ENCODE measurements at regions not wholly inside any gene's neighbourhood (a gene's known extent, or its start where the extent isn't known, plus 50 kb on each side); places are given as distances from the start of the nearest gene placed in this dataset.

DNA sequence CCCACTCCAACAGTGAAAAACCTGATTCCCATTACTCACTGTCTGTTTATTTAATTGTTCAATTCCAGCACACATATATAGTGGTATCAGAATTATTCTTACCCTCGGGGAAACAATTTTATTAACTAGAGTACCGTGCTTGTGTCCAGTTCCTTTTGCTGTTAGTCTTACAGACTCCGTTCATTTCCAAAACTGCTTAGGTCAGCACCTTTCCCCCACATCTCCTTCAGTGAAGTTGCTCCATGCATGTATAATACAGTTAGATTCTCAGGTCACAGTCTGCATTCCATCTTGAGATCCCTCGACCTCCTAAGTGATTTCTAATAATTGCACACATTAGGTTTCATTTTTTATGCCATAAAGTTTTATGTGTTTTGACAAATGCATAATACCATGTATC lies 56.3 kb upstream of the ZNF521 start:
- Histone ChIP-seq H3K27ac (ENCODE audit: control insufficient read depth, insufficient read depth, low read length) (no peak overlapping the region), H3K4me1 (ENCODE audit: control insufficient read depth, extremely low read depth, insufficient read depth, low read length) (no peaks in the 10 kb centered on the region), H3K4me3 (ENCODE audit: control insufficient read depth in 2 of 3, extremely low read depth in 1 of 3, insufficient read depth in 2 of 3, low read depth in 1 of 3, low read length in 3 of 3) (no peak overlapping the region), H3K79me2 (ENCODE audit: control insufficient read depth, insufficient read depth, low read length) (no peaks in the 10 kb centered on the region), H3K9me1 (ENCODE audit: control insufficient read depth, extremely low read depth, insufficient read depth, low read length) (no peaks in the 10 kb centered on the region), H3K36me3 (ENCODE audit: control insufficient read depth in 2 of 2, extremely low read depth in 1 of 2, insufficient read depth in 2 of 2, low read length in 2 of 2) (no peaks in the 10 kb centered on the region), H3K9me3 (ENCODE audit: control insufficient read depth, low read depth, low read length) (no peaks in the 10 kb centered on the region), H4K20me1 (ENCODE audit: control insufficient read depth, extremely low read depth, insufficient read depth, low read length) (no peaks in the 10 kb centered on the region), H2AFZ (ENCODE audit: control insufficient read depth, low read length) (no peak overlapping the region), H3K4me2 (ENCODE audit: control insufficient read depth, extremely low read depth, insufficient read depth, low read depth, low read length) (no peak overlapping the region), H3K27me3 (ENCODE audit: control insufficient read depth, extremely low read depth, insufficient read depth, low read length) (no peaks in the 10 kb centered on the region), H3K9ac (ENCODE audit: control insufficient read depth, extremely low read depth, insufficient read depth, low read length) (no peak overlapping the region)
- dilution Hi-C loops (cut with MboI; ENCODE audit: extremely low pct_ligation_motif_present, low sequenced_read_pairs), result no loop called here
- FAIRE-seq (no peak), DNase-seq (ENCODE audit: low read depth, low spot score) (no peak)
- TF ChIP-seq, protein P1, sequence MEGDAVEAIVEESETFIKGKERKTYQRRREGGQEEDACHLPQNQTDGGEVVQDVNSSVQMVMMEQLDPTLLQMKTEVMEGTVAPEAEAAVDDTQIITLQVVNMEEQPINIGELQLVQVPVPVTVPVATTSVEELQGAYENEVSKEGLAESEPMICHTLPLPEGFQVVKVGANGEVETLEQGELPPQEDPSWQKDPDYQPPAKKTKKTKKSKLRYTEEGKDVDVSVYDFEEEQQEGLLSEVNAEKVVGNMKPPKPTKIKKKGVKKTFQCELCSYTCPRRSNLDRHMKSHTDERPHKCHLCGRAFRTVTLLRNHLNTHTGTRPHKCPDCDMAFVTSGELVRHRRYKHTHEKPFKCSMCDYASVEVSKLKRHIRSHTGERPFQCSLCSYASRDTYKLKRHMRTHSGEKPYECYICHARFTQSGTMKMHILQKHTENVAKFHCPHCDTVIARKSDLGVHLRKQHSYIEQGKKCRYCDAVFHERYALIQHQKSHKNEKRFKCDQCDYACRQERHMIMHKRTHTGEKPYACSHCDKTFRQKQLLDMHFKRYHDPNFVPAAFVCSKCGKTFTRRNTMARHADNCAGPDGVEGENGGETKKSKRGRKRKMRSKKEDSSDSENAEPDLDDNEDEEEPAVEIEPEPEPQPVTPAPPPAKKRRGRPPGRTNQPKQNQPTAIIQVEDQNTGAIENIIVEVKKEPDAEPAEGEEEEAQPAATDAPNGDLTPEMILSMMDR (optimal IDR thresholded peaks at IDR 0.05 in 1 of 3, IDR thresholded peaks at IDR 0.05 in 1 of 3, conservative IDR thresholded peaks at IDR 0.05 in 1 of 3; ENCODE audit: extremely low read depth in 1 of 3, insufficient read depth in 2 of 3, low read length in 3 of 3), result no peak
- no peak for TF ChIP-seq EZH2 (IDR thresholded peaks at IDR 0.05; ENCODE audit: low read length)

Small RNAs in the stretch of these regions (small RNA-seq; reads per million reads assigned to genes)
- gene AC027229.1 (ENCODE audit: insufficient read length in 3 of 3, low read depth in 3 of 3, low replicate concordance in 1 of 3) (0 reads per million in 3 experiments), gene RN7SL97P (ENCODE audit: insufficient read length in 3 of 3, low read depth in 3 of 3, low replicate concordance in 1 of 3) (0 to 4.0 (median 0) reads per million in 3 experiments)

Measured in keratinocyte (primary cell).